Testis (tissue), 2 donors: ENCODE measurements at regions not wholly inside any gene's neighbourhood (a gene's known extent, or its start where the extent isn't known, plus 50 kb on each side); places are given as distances from the start of the nearest gene placed in this dataset.

ENCODE experiments used
- POLR2A ChIP-seq: fragments of 450-650 bp; IDR thresholded peaks from one replicate; pipeline ENCODE4 v1.6.1; 2017; ENCODE audit warnings: antibody characterized with exemption, mild to moderate bottlenecking, moderate library complexity
- TF ChIP-seq, protein P1 (sequence below), 3 experiments: fragments of 450-650 bp in 2 of 3; fragments of 200-600 bp in 1 of 3; sonication (generic) in 1 of 3; IDR thresholded peaks; one replicate each; pipeline ENCODE4 v1.5.1; 2016 to 2019; ENCODE audit warnings: antibody characterized with exemption in 3 of 3, mild to moderate bottlenecking in 2 of 3, moderate library complexity in 1 of 3

DNA sequence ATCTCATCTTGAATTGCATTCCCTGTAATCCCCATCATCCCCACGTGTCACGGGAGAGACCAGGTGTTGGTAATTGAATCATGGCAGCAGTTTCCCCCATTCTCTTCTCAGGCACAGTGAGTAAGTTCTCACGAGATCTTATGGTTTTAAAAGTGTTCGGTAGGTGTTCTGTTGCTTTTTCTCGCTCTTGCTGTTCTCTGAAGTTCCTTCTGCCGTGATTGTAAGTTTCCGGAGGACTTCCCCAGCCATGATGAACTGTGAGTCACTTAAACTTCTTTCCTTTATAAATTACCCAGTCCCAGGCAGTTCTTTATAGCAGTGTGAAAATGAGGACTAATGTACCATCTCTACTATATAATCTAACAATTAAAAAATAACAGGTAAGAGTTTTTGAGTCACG, 409.9 kb upstream of the NRXN1 start:
- TF ChIP-seq, protein P1, sequence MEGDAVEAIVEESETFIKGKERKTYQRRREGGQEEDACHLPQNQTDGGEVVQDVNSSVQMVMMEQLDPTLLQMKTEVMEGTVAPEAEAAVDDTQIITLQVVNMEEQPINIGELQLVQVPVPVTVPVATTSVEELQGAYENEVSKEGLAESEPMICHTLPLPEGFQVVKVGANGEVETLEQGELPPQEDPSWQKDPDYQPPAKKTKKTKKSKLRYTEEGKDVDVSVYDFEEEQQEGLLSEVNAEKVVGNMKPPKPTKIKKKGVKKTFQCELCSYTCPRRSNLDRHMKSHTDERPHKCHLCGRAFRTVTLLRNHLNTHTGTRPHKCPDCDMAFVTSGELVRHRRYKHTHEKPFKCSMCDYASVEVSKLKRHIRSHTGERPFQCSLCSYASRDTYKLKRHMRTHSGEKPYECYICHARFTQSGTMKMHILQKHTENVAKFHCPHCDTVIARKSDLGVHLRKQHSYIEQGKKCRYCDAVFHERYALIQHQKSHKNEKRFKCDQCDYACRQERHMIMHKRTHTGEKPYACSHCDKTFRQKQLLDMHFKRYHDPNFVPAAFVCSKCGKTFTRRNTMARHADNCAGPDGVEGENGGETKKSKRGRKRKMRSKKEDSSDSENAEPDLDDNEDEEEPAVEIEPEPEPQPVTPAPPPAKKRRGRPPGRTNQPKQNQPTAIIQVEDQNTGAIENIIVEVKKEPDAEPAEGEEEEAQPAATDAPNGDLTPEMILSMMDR (IDR thresholded peaks at IDR 0.05) = no peak
- TF ChIP-seq POLR2A = no peak
